Peyer's patch (tissue), 4 donors: ENCODE measurements at regions not wholly inside any gene's neighbourhood (a gene's known extent, or its start where the extent isn't known, plus 50 kb on each side); places are given as distances from the start of the nearest gene placed in this dataset.

Experiments
- CTCF ChIP-seq, 6 experiments: fragments of 450-650 bp in 4 of 6; fragments of 200-600 bp in 2 of 6; sonication (generic) in 1 of 6; IDR thresholded peaks; one replicate each; pipeline ENCODE4 v1.5.1; 2017 to 2019; ENCODE audit warnings: antibody characterized with exemption in 6 of 6, mild to moderate bottlenecking in 3 of 6, moderate library complexity in 1 of 6
- POLR2A ChIP-seq, 2 donors: fragments of 450-650 bp; IDR thresholded peaks; one replicate each; pipeline ENCODE4 v1.5.1; 2017; ENCODE audit warnings: antibody characterized with exemption in 2 of 2, mild to moderate bottlenecking in 2 of 2, moderate library complexity in 2 of 2

GRCh38 chr2:136308611-136309010, 190.7 kb upstream of the CXCR4 start:
- TF ChIP-seq CTCF (IDR thresholded peaks at IDR 0.05) (no peak), POLR2A (IDR thresholded peaks at IDR 0.05) (no peak)
